ENCODE measurements at regions not wholly inside any gene's neighbourhood (a gene's known extent, or its start where the extent isn't known, plus 50 kb on each side); places are given as distances from the start of the nearest gene placed in this dataset.

GRCh38 chr5:107005653-107006052 is 665.1 kb downstream of the EFNA5 start:
- no peak overlapping the region for H3K27ac ChIP-seq (ENCODE audit: low read depth in 1 of 2, low read length in 2 of 2)
- TF ChIP-seq GABPA (IDR thresholded peaks at IDR 0.05 in 1 of 2, conservative IDR thresholded peaks at IDR 0.05 in 1 of 2) (no peak), RXRA (IDR thresholded peaks at IDR 0.05) (no peak), HNF4G (IDR thresholded peaks at IDR 0.05) (no peak), ATF3 (IDR thresholded peaks at IDR 0.05) (no peak), CTCF (IDR thresholded peaks at IDR 0.05; ENCODE audit: low read depth, low read length, missing input control) (no peak), EGR1 (IDR thresholded peaks at IDR 0.05; ENCODE audit: low read depth in 2 of 2) (no peak)
- H3K9ac ChIP-seq (ENCODE audit: low read depth in 1 of 2, low read length in 2 of 2), result no peak overlapping the region
- no peaks in the 10 kb centered on the region for H3K36me3 ChIP-seq (ENCODE audit: control insufficient read depth in 4 of 4, insufficient read depth in 3 of 4, low read depth in 1 of 4, low read length in 3 of 4)
- no peaks in the 10 kb centered on the region for H3K4me1 ChIP-seq (ENCODE audit: control insufficient read depth in 4 of 4, insufficient read depth in 4 of 4, low read length in 3 of 4)
- WGBS, result 30% methylated on average over 1 of the region's 1 CpG
- no peak for DNase-seq (ENCODE audit: low spot score)
- H3K4me3 ChIP-seq (ENCODE audit: low read depth in 1 of 3, low read length in 3 of 3), result no peak overlapping the region
- no peaks in the 10 kb centered on the region for H3K9me3 ChIP-seq (ENCODE audit: control insufficient read depth in 4 of 4, low read length in 3 of 4)
- H3K27me3 ChIP-seq (ENCODE audit: control insufficient read depth in 4 of 4, insufficient read depth in 4 of 4, low read length in 3 of 4), result no peaks in the 10 kb centered on the region

GRCh38 chr5:107005161-107005560 is 665.6 kb downstream of the EFNA5 start:
- no peaks in the 10 kb centered on the region for H3K27me3 ChIP-seq (ENCODE audit: control insufficient read depth in 4 of 4, insufficient read depth in 4 of 4, low read length in 3 of 4)
- DNase-seq (ENCODE audit: low spot score), result no peak
- H3K36me3 ChIP-seq (ENCODE audit: control insufficient read depth in 4 of 4, insufficient read depth in 3 of 4, low read depth in 1 of 4, low read length in 3 of 4), result no peaks in the 10 kb centered on the region
- TF ChIP-seq REST (IDR thresholded peaks at IDR 0.05), result no peak
- TF ChIP-seq CTCF (IDR thresholded peaks at IDR 0.05; ENCODE audit: low read depth, low read length, missing input control), result no peak
- no peak for TF ChIP-seq FOXA2 (IDR thresholded peaks at IDR 0.05)
- TF ChIP-seq NR2F2 (IDR thresholded peaks at IDR 0.05), result no peak
- no peak for TF ChIP-seq HNF4A (conservative IDR thresholded peaks at IDR 0.05)
- no peak for TF ChIP-seq EGR1 (IDR thresholded peaks at IDR 0.05; ENCODE audit: low read depth in 2 of 2)
- no peak for TF ChIP-seq JUND (IDR thresholded peaks at IDR 0.05)
- TF ChIP-seq SP1 (IDR thresholded peaks at IDR 0.05), result no peak
- TF ChIP-seq GABPA (IDR thresholded peaks at IDR 0.05 in 1 of 2, conservative IDR thresholded peaks at IDR 0.05 in 1 of 2), result no peak
- TF ChIP-seq MAX (IDR thresholded peaks at IDR 0.05), result no peak
- no peak for TF ChIP-seq FOXA1 (IDR thresholded peaks at IDR 0.05)
- no peak for TF ChIP-seq ZBTB33 (IDR thresholded peaks at IDR 0.05)
- no peak for TF ChIP-seq RXRA (IDR thresholded peaks at IDR 0.05)
- no peak for TF ChIP-seq TAF1 (conservative IDR thresholded peaks at IDR 0.05)
- no peak for TF ChIP-seq ATF3 (IDR thresholded peaks at IDR 0.05)
- no peak for TF ChIP-seq HNF4G (IDR thresholded peaks at IDR 0.05)
- no peak for TF ChIP-seq YY1 (IDR thresholded peaks at IDR 0.05)
- TF ChIP-seq RAD21 (IDR thresholded peaks at IDR 0.05), result no peak
- 85% methylated on average over 4 of the region's 4 CpGs for WGBS
- H3K4me3 ChIP-seq (ENCODE audit: low read depth in 1 of 3, low read length in 3 of 3), result no peak overlapping the region
- H3K9ac ChIP-seq (ENCODE audit: low read depth in 1 of 2, low read length in 2 of 2), result no peak overlapping the region
- no peak overlapping the region for H3K27ac ChIP-seq (ENCODE audit: low read depth in 1 of 2, low read length in 2 of 2)
- H3K4me1 ChIP-seq (ENCODE audit: control insufficient read depth in 4 of 4, insufficient read depth in 4 of 4, low read length in 3 of 4), result no peaks in the 10 kb centered on the region
- no peaks in the 10 kb centered on the region for H3K9me3 ChIP-seq (ENCODE audit: control insufficient read depth in 4 of 4, low read length in 3 of 4)

All from liver (tissue), 8 donors.